ENCODE measurements at regions not wholly inside any gene's neighbourhood (a gene's known extent, or its start where the extent isn't known, plus 50 kb on each side); places are given as distances from the start of the nearest gene placed in this dataset.
"Not testable (repeated sequence)": the region's sequence is repeated elsewhere in the genome, so short reads cannot be mapped to it uniquely, and the experiment has no call there.

- DNase-seq = no peak
Observed at GRCh38 chr1:222057162-222057561, 315.3 kb upstream of the DUSP10 start.

DNA sequence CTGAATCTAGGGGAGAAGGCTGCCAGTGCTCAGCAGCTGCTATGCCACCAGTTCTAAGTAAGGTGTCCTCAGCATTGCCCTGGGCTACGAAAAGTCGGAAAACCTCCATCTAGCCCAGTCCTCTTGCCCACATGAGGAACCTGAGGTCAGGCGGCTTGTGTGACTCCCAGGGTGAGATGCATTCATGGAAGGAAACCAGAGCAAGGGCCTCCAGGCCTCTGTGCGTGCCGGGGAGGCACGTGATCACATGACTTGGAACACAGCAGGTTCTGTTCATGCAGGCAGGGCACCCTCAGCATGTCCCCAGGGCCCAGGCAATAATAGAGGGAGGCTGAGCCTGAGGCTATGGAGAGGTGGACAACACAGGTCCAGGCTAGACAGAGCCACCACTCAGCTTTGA, 312.5 kb upstream of the DUSP10 start:
- no peak for DNase-seq

- no peak for DNase-seq
Observed at GRCh38 chr1:222053790-222054294, 312.0 kb upstream of the DUSP10 start.

- DNase-seq = not testable (repeated sequence)
Observed at GRCh38 chr1:222051311-222051710, 309.4 kb upstream of the DUSP10 start.

DNA sequence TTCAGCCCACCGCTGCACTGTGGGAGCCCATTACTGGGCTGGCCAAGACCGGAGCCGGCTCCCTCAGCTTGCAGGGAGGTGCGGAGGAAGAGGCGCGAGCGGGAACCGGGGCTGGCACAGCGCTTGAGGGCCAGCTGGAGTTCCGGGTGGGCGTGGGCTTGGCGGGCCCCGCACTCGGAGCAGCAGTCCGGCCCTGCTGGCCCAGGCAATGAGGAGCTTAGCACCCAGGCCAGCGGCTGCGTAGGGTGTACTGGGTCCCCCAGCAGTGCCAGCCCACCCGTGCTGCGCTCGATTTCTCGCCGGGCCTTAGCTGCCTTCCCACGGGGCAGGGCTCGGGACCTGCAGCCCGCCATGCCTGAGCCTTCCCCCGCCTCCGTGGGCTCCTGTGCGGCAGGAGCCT, 307.8 kb upstream of the DUSP10 start:
- DNase-seq = not testable (repeated sequence)

DNA sequence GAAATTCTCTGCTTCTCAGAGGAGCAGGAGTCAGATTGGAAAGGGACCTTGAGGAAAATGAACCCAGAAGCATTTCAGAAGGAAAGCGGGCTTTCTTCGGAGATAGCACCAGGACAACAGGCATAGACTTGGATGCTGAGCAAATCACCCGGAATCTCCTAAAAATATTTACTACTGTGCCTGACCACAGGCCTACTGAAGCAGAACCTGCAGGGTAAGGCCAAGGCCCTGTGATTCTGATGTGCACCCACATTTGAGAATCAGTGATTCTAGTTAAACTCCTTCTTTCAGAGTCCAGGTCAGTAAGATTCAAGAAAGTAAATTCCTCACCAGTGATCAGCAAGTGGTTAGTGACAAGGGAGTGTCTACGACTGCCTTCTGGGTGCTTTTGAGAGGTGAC, 307.3 kb upstream of the DUSP10 start:
- no peak for DNase-seq

DNA sequence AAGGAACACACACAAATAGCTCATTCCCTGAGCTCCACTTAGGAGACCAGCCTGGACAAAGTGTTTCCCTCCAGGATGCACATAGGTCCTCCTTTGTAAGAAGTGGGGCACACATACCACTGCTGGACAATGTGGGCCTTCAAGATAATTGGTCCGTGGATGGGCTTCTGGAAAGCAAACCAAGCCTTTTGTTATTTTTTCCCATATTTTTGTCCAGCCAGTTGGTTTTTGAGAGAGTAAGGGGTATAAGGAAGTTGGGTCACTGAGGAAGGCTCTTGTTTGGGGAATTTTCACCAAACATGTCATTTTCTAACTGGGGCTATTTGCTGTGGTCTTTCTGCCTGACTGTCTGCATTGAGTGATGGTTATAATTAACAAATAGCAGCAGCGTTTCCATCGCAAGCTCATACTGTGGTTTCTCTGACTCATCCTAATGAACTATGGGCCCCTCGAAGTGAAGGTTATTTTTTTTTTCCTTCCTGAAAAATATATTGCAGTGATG, 306.3 kb upstream of the DUSP10 start:
- no peak for DNase-seq

DNA sequence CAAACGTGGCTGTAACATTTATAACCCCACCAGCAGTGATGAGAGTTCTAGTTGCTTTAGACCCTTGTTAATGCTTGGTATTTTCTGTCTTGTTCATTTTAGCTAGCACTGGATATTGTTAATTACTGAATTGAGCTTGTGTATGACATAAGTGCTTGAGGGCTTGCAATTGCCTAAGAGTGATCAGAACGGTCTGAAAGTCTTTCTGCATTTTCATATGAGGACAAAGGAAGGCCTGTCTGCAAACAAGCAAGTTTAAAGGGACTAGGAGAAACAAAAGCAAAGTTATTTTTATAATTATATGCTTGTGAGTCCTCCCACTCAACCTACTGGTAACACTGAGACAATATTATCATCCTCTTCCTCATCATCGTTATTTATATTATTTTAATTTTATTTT, 305.5 kb upstream of the DUSP10 start:
- no peak for DNase-seq

DNA sequence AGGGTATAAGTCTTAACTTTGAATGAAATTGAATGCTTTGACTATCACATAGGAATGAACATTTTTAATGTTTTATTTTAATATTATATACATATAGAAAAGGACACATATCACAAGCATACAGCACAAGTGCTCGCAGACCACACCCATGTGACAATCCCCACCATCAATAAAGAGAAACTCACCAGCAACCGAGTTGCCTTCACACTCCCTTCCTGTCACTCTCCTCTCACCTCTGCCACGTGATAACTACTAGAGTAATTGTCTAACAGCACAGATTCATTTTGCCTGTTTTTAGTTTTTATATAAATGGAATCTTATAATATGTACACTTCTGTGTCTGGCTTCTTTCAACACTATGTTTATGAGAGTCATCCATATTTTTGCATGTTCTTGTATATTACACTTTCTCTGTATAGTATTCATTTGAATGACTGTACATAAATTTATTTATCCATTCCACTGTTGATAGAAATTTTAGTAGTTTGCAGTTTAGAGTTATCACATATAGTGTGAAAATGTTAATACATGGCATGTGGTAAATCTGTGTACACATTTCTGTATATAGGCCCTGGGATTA, 304.9 kb upstream of the DUSP10 start:
- DNase-seq = no peak

GRCh38 chr1:222045786-222046185, 303.9 kb upstream of the DUSP10 start:
- no peak for DNase-seq

GRCh38 chr1:222045236-222045635, 303.3 kb upstream of the DUSP10 start:
- no peak for DNase-seq

DNA sequence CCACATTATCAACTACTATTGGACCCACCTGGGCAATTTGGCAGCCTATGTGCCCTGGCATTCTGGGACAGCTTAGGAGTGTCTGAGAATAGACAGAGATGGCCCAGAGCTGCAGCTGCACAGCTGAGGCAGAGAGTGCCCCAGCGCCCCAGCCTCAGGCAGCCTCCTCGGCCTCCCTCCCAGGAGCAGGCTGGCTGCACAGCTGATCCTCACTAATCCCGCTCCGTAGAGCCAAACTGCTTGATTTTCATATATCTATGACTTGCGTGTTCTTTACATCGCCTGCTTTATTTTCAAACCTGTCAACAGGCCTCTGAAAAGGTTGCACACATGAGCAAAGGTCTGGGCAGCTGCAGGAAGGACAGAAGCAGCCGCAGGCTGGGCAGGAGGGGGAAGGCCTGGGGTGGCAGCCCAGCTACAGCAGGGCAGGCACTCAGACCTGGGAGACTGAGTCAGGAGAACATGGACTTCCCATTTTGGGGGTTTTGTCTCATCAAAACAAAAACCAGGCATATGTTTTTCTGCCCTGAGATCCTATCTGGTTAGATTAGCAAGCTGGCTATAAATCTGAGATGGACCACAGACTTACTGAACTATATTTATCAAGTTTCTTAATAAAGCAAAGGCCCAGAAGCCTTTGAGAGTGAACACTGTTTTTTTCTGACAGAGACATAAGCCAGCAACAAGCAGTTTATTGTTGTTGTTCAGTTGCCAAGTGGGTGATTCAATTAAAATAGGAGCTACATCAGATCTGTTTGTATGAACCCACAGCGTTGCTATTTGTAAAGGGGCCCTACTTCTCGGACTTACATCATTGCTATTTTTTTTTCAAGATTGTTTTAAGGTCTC, 301.8 kb upstream of the DUSP10 start:
- DNase-seq = no peak

- no peak for DNase-seq
Observed at GRCh38 chr1:222042120-222042519, 300.2 kb upstream of the DUSP10 start.

DNA sequence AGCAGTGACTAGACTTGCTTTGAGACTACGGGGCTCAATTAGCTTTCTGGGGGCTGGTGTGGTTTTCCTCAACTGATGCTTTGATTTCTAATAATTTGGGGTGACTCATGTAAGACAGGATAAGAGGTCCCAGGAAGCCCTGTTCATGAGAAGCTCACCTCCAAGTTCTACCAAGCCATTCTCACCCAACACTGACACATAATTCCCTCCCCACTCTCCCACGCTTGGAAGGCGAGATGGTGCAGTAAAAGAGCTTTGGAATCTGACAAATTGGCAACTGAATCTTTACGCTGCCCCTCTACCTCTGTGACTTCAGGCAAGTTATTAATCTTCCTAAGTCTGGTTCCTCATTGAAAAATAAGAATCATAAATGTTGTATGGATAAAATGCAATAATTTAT, 299.1 kb upstream of the DUSP10 start:
- DNase-seq = no peak

GRCh38 chr1:222040121-222040805, 298.4 kb upstream of the DUSP10 start:
- no peak for DNase-seq

GRCh38 chr1:222038971-222039370, 297.1 kb upstream of the DUSP10 start:
- DNase-seq = no peak

- no peak for DNase-seq
Observed at GRCh38 chr1:222037720-222038119, 295.8 kb upstream of the DUSP10 start.

DNA sequence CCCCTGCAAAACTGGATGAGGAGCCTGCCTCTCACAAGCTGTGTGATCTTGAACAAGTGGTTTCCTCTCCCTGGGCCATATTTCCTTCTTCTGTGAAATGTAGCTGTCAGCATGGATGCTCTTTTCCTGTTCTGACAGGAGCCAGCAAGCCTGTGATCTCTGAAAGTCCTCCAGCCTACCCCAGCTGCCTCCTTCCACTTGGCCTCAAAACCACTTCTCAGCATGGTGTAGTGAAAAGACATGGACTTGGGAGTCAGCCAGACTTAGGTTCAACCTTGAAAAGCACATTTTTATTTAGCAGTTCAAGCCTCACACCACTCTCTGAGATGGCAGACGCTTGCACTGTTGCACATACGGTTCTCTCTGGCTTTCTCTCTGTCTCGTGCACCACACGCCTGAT, 292.9 kb upstream of the DUSP10 start:
- no peak for DNase-seq

DNA sequence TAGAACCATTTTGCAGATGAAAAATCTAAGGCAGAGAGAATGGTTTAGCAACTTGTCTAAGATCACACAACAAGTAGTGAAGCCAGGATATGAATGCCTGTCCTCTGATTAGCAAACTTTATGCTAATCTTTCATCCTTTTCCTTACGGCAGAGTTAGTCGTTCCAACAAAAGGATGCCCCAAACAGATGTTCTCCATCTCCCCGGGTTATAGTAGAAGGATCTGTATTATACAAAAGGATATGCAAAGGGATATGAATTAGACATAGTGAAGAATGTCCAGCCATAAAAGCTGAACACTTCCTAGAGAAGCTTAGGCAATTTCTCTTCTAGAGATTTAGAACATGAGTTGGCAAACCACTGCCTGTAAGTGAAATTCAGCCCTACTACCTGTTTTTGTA, 291.6 kb upstream of the DUSP10 start:
- no peak for DNase-seq

GRCh38 chr1:222031318-222031717, 289.4 kb upstream of the DUSP10 start:
- DNase-seq = no peak

DNA sequence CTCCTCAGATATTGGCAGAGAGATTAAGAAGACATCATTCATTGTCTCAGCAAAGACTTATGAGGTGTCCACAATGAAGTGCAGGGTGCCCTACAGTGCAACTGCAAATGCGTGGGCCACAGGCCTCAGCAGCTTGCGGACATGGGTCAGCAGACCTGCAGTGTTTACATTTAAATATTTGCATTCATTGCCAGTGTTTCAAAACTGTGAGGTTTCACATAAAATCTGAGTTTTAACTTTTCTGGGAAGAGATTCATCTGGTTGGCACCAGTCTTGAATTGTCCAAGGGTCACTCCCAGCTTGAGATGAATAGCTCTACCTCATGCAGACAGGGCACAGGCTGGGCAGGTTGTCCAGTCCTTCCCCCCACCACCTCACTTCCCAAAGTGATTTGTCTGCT, 286.8 kb upstream of the DUSP10 start:
- no peak for DNase-seq

- DNase-seq = no peak
Observed at GRCh38 chr1:222028116-222028515, 286.2 kb upstream of the DUSP10 start.

DNA sequence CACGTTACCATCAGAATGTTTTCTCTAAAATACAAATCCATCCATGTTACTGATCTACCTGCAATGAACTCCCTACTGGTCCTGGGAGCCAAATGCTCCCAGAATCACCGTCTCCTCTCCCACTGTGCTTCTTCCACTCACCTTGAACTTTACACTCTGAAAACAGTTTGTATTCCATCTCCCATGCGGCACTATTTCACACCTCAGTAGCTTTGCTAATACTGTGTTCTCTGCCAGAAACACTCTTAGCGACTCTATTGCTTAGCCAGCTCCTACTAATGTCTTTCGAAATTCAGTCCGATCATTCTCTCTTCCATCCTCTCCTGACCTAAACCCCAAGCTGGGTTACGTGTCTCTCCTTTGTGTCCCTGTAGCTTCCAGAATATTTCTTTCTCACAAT, 284.4 kb upstream of the DUSP10 start:
- DNase-seq = no peak

DNA sequence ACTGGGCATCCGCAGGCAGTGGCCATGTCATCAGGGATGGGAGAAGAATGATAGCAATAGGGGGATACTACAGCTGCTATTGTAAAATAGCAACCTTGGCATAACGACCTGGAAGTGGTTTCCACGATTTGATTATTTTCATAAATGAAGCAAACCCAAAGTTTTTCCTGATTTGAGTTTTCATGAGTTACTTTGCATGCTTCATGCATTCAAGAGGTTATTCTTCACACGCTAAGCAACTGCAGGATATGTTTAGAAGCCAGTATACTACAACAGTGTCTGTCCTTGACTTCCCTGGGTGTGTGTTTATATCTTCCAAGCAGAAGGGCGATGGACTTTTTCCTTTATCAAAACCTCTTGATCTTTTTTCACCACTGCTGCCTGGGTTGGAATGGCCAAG, 281.1 kb upstream of the DUSP10 start:
- no peak for DNase-seq
